ES-I3 (cell line): ENCODE measurements at regions not wholly inside any gene's neighbourhood (a gene's known extent, or its start where the extent isn't known, plus 50 kb on each side); places are given as distances from the start of the nearest gene placed in this dataset.

Experiments
- H3K36me3 ChIP-seq: 2 replicates; pipeline ENCODE4 v1.6.1; 2013; ENCODE audit warnings: mild to moderate bottlenecking, low read length, control low read depth, moderate library complexity; ENCODE audit not compliant: insufficient read depth
- H3K4me1 ChIP-seq: 2 replicates; pipeline ENCODE4 v1.6.1; 2013; ENCODE audit warnings: mild to moderate bottlenecking, control low read depth, low read length; ENCODE audit not compliant: insufficient read depth
- H3K9ac ChIP-seq: 2 replicates; pipeline ENCODE4 v1.6.1; 2013; ENCODE audit warnings: low read depth, mild to moderate bottlenecking, low read length, moderate library complexity
- H3K9me3 ChIP-seq: 2 replicates; pipeline ENCODE4 v1.6.1; 2013; ENCODE audit warnings: mild to moderate bottlenecking, low read length, moderate library complexity; ENCODE audit not compliant: control insufficient read depth, insufficient read depth

- Histone ChIP-seq H3K9ac (no peak overlapping the region), H3K4me1 (no peaks in the 10 kb centered on the region), H3K9me3 (no peaks in the 10 kb centered on the region), H3K36me3 (no peaks in the 10 kb centered on the region)
Observed at GRCh38 chr2:157122776-157123175, 134.7 kb upstream of the GALNT5 start.

- Histone ChIP-seq H3K4me1 (no peaks in the 10 kb centered on the region), H3K36me3 (no peaks in the 10 kb centered on the region), H3K9me3 (no peaks in the 10 kb centered on the region), H3K9ac (no peak overlapping the region)
Observed at GRCh38 chr2:157124731-157125130, 132.8 kb upstream of the GALNT5 start.

GRCh38 chr2:157125685-157126084 lies 131.8 kb upstream of the GALNT5 start:
- Histone ChIP-seq H3K9me3 (no peaks in the 10 kb centered on the region), H3K36me3 (no peaks in the 10 kb centered on the region), H3K4me1 (no peaks in the 10 kb centered on the region), H3K9ac (no peak overlapping the region)

GRCh38 chr2:157127249-157128012 lies 130.1 kb upstream of the GALNT5 start:
- H3K9me3 ChIP-seq: no peaks in the 10 kb centered on the region
- no peaks in the 10 kb centered on the region for H3K36me3 ChIP-seq
- no peaks in the 10 kb centered on the region for H3K4me1 ChIP-seq
- no peak overlapping the region for H3K9ac ChIP-seq

- Histone ChIP-seq H3K36me3 (no peaks in the 10 kb centered on the region), H3K9ac (no peak overlapping the region), H3K9me3 (no peaks in the 10 kb centered on the region)
Observed at GRCh38 chr2:157143901-157144300, 113.6 kb upstream of the GALNT5 start.

GRCh38 chr2:157149270-157149669 lies 108.2 kb upstream of the GALNT5 start:
- Histone ChIP-seq H3K9me3 (no peaks in the 10 kb centered on the region), H3K9ac (no peak overlapping the region), H3K36me3 (no peaks in the 10 kb centered on the region), H3K4me1 (no peaks in the 10 kb centered on the region)

More at GRCh38 chr2:157143901-157144300, 113.6 kb upstream of the GALNT5 start:
- no peaks in the 10 kb centered on the region for H3K4me1 ChIP-seq

GRCh38 chr2:157150747-157151146 lies 106.8 kb upstream of the GALNT5 start:
- H3K9ac ChIP-seq: no peak overlapping the region
- no peaks in the 10 kb centered on the region for H3K9me3 ChIP-seq
- H3K36me3 ChIP-seq: no peaks in the 10 kb centered on the region
- no peaks in the 10 kb centered on the region for H3K4me1 ChIP-seq

- Histone ChIP-seq H3K9me3 (no peaks in the 10 kb centered on the region), H3K4me1 (no peaks in the 10 kb centered on the region), H3K36me3 (no peaks in the 10 kb centered on the region), H3K9ac (no peak overlapping the region)
Observed at GRCh38 chr2:157152362-157152761, 105.1 kb upstream of the GALNT5 start.

GRCh38 chr2:157155992-157156391 lies 101.5 kb upstream of the GALNT5 start:
- H3K9ac ChIP-seq: no peak overlapping the region
- H3K4me1 ChIP-seq: no peaks in the 10 kb centered on the region
- H3K9me3 ChIP-seq: no peaks in the 10 kb centered on the region
- H3K36me3 ChIP-seq: no peaks in the 10 kb centered on the region

GRCh38 chr2:157158111-157158510 lies 99.4 kb upstream of the GALNT5 start:
- H3K9ac ChIP-seq: no peak overlapping the region
- no peaks in the 10 kb centered on the region for H3K4me1 ChIP-seq
- H3K36me3 ChIP-seq: no peaks in the 10 kb centered on the region
- no peaks in the 10 kb centered on the region for H3K9me3 ChIP-seq

GRCh38 chr2:157159221-157159934 lies 98.1 kb upstream of the GALNT5 start:
- no peaks in the 10 kb centered on the region for H3K36me3 ChIP-seq
- H3K9ac ChIP-seq: no peak overlapping the region
- H3K9me3 ChIP-seq: no peaks in the 10 kb centered on the region
- no peaks in the 10 kb centered on the region for H3K4me1 ChIP-seq

- H3K9me3 ChIP-seq: no peaks in the 10 kb centered on the region
- no peak overlapping the region for H3K9ac ChIP-seq
- no peaks in the 10 kb centered on the region for H3K4me1 ChIP-seq
- H3K36me3 ChIP-seq: no peaks in the 10 kb centered on the region
Observed at GRCh38 chr2:157160111-157160510, 97.4 kb upstream of the GALNT5 start.

- Histone ChIP-seq H3K9me3 (no peaks in the 10 kb centered on the region), H3K9ac (no peak overlapping the region), H3K4me1 (no peaks in the 10 kb centered on the region), H3K36me3 (no peaks in the 10 kb centered on the region)
Observed at GRCh38 chr2:157164370-157164769, 93.1 kb upstream of the GALNT5 start.

GRCh38 chr2:157164891-157165290 lies 92.6 kb upstream of the GALNT5 start:
- no peaks in the 10 kb centered on the region for H3K4me1 ChIP-seq
- no peaks in the 10 kb centered on the region for H3K9me3 ChIP-seq
- H3K36me3 ChIP-seq: no peaks in the 10 kb centered on the region
- H3K9ac ChIP-seq: no peak overlapping the region

- H3K4me1 ChIP-seq: no peaks in the 10 kb centered on the region
- H3K9me3 ChIP-seq: no peaks in the 10 kb centered on the region
- no peak overlapping the region for H3K9ac ChIP-seq
- H3K36me3 ChIP-seq: no peaks in the 10 kb centered on the region
Observed at GRCh38 chr2:157168501-157168900, 89.0 kb upstream of the GALNT5 start.
